ENCODE measurements at regions not wholly inside any gene's neighbourhood (a gene's known extent, or its start where the extent isn't known, plus 50 kb on each side); places are given as distances from the start of the nearest gene placed in this dataset.

GRCh38 chr17:70327279-70327678 lies 157.9 kb downstream of the KCNJ2 start:
- no peak for TF ChIP-seq CTCF (IDR thresholded peaks at IDR 0.05)
- no peak for TF ChIP-seq POLR2A (IDR thresholded peaks at IDR 0.05)
- no peak for TF ChIP-seq EP300 (IDR thresholded peaks at IDR 0.05)

Measured in ovary (tissue), 3 donors.